ENCODE measurements at regions not wholly inside any gene's neighbourhood (a gene's known extent, or its start where the extent isn't known, plus 50 kb on each side); places are given as distances from the start of the nearest gene placed in this dataset.

GRCh38 chr9:64622058-64622457 lies 663.0 kb downstream of the FOXD4L5 start:
- peak; percentile 0 for DNase-seq
